HG02759 (cell line): ENCODE measurements at regions not wholly inside any gene's neighbourhood (a gene's known extent, or its start where the extent isn't known, plus 50 kb on each side); places are given as distances from the start of the nearest gene placed in this dataset.

Experiments used
- ATAC-seq: cut with Tn5 transposase; IDR thresholded peaks from one replicate; pipeline ENCODE4 v1.9.1; 2021; ENCODE audit warnings: mild to moderate bottlenecking, moderate library complexity; ENCODE audit not compliant: unreplicated experiment

GRCh38 chr6:141029908-141030307 is 1102.8 kb upstream of the GJE1 start:
- no peak for ATAC-seq

GRCh38 chr6:141028791-141029280 is 1103.9 kb upstream of the GJE1 start:
- no peak for ATAC-seq

- no peak for ATAC-seq
Observed at GRCh38 chr6:141026504-141026903, 1106.2 kb upstream of the GJE1 start.

GRCh38 chr6:141024526-141024925 is 1108.2 kb upstream of the GJE1 start:
- no peak for ATAC-seq

DNA sequence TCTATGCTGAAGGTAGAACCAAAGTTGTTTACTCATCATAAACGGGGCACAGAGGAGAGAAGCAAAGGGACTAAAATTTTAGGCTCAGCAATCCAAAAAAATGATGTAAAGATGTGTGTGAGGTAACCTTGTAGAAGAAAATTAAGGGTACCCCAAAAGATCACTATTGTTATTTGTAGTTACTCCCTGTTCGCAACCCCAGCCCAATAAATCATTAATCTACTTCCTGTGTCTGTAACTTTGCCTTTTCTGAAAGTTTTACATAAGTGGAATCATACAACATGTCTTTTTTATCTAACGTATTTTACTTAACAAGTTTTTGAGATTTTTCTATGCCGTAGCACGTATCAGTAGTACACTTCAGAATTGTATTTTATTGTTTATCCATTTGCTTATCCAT is 1114.8 kb upstream of the GJE1 start:
- no peak for ATAC-seq

DNA sequence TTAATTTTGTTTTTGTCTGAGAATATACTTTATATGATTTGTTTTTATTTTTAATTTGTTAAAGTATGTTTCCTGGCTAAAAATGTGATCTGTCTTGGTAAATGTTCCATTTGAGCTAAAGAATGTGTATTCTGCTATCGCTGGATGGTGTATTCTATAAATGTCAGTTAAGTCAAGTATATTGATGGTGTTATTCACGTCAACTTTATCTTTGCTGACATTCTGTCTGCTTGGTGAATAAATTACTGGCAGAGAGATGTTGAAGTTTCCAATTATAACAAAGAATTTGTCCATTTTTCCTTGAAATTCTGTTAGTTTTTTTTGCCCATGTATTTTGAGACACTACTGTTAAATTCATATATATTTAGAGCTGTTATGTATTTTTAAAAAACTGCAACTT is 1131.8 kb upstream of the GJE1 start:
- no peak for ATAC-seq

GRCh38 chr6:140993515-140993914 is 1139.2 kb upstream of the GJE1 start:
- ATAC-seq = no peak

DNA sequence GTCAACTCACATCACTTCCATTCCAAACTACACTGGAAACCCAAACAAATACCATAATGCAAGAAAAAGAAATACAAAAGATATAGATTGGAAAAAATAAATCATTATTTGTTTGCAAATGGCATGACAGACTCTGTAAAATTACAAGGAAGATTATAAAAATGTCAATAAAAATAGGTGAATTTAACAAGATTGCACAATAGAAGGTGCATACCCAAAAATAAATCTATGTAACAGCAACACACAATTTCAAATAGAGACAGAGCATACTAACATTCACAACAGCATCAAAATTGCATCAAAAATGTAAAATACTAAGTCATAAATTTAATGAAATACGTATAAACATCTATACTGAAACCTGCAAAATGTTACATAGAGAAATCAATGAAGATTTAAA is 1140.0 kb upstream of the GJE1 start:
- ATAC-seq = no peak

GRCh38 chr6:140988780-140989179 is 1143.9 kb upstream of the GJE1 start:
- no peak for ATAC-seq

- ATAC-seq = no peak
Observed at GRCh38 chr6:140987364-140988155, 1145.2 kb upstream of the GJE1 start.

DNA sequence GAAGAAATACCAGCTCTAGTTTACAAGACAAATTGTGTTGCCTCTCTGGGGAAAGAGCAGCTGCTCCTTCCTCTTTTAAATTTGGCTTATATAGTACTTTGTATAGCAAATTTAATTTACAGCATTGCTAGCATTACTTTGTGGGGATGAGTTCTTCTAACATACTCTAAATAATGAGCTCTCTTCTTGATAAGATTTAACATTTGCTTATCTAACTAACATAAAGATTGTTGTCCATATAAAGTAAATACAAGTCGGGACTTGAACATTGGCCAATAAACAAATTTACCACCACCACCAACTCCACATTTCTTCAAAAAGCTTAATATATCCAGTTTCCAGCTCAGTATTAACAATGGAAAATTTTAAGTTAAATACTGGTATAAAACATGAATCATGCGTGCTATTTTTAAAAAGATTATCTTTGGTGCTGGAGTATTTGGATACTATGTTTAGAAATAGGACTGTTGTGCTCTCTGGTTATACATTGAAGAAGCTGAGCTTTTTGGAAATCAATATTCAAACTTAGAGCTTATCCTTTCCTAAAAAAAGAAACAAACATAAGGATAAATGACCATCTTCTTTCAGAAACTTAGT is 1146.9 kb upstream of the GJE1 start:
- no peak for ATAC-seq

DNA sequence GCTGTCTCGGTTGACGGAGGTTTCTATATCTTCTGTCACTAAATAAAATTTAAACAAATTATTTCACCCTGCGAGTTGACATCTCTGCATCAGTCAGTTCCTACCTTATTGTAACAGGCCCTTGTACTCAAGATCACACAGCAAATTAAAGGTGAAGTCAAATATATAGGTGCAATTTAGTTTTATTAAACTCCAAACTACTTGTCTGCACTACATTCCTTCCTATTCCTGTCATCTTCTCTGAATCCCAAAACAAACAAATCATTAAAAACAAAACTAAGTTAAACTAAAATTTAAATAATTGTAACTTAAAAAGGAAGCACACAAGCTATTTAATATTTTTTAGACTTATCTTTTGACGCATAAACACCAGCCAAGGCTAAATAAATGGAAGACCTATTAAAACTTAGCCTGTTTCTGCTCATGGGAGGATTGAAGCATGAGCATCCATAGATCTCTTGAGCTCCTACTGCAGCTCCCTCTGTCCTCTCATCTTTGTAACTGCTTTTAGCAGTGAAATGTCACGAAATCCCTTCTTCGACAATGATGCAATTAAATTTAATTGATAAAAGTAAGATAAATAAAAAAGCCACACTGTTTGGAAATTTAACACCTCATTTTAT is 1152.3 kb upstream of the GJE1 start:
- ATAC-seq = no peak

DNA sequence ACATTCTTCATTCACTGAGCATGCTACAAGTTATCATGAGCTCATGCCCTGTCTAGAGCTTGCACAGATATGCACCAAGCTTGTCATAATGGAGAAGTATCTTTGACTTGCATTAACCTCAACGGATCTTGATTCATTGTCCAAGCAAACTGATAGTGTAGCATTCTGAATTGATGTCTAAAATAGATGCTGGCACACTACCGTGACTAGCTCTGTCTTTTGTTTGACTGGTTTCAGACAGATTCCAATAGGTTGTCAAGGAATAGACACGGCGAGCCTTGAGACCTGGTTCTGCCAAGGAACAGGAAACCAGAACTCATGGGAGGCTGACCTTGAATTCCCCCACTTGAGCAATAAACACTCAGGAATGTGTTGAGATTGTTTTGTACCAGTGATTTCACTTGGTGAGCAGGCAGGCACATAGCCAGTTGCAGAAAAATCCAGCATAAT is 1153.1 kb upstream of the GJE1 start:
- ATAC-seq = no peak

DNA sequence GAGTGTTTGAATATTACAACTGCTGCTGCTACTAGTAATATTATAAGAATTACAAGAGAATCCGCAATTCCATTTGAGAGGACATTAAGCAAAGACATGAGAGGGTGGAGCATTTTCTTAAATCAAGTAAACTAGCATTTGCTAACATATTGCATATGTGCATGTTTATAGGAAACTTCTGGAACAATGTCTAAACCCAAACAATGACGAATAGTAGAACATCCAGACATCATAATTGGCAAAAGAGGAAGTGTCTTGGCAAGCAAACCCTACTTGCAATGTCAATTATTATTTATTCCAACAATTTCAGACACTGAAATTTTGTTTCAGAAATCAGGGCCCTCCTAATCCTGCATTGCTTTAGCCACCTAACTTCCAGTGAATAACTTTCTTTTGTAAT is 1155.3 kb upstream of the GJE1 start:
- no peak for ATAC-seq

DNA sequence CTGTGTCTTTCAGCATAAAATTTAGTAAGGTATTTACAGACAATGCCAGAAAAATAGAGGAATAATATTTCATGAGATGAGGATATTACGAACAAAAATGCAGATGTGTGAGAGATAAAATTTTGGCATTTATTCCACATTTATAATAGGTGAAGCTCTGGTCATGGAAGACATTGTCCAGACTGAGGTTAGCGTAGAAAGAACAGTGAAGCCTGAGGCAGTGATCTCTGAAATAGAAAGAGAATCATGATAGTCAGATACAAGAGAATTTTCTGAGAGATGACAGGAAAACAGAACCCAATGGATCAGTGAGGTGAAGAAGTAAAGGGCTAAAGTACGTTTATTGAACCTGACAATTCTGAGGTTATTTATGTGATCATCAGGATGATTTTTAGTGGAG is 1155.9 kb upstream of the GJE1 start:
- ATAC-seq = no peak

DNA sequence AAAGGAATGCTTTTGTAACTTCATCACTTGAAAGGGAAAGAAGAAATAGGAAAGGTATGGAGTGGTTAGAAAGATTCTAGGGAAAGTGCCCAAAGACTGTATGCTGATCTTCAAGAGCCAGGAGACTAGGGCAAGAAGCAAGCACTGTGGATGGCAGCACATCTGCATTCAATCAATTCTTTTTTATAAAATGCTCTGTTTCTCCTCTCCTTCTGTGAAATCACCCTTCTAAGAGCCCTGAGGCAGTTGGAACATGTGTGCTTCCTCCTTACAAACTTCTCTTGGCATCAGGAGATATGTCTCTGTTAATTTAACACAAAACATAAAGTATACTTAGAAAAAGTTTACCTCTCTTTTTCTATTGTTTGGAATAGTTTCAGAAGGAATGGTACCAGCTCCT is 1162.2 kb upstream of the GJE1 start:
- no peak for ATAC-seq

GRCh38 chr6:140968062-140968461 is 1164.7 kb upstream of the GJE1 start:
- no peak for ATAC-seq

DNA sequence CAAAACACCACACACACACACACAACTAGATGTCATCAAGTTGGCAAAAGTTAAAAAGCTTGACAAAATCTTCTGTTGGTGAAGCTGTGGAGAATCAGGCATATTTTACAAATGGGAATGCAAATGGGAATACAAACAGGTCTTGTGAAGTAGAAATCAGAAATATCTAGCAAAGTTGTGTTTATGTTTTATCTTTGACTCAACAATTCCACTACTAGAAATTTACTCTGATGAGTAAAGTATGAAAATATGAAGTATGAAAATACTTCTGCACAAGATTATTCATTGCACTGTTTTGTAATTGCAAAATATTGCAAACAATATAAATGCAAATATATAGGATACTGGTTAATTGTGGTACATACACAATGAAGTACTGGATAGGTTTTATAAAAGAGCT is 1166.0 kb upstream of the GJE1 start:
- no peak for ATAC-seq

- ATAC-seq = no peak
Observed at GRCh38 chr6:140960566-140960965, 1172.2 kb upstream of the GJE1 start.

DNA sequence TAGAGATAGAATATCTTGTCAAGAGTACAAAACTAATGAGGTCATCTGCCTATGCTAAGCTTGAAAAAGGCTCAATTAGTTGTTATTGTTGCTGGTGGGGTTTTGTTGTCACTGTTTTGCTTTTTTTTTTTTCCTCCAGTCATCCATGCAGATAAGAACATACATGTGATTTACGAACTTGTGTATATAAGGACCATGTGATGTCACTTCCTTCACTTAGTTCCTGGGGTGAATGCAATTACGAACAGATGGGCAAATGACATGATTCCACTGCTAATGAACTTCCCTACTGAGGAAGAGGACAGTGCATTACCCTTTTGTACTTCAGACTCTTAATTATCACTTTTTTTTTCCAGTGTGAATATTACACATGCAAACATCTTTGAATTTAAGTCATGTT is 1175.3 kb upstream of the GJE1 start:
- ATAC-seq = no peak

- ATAC-seq = no peak
Observed at GRCh38 chr6:140956571-140957369, 1176.0 kb upstream of the GJE1 start.
